ENCODE measurements at regions not wholly inside any gene's neighbourhood (a gene's known extent, or its start where the extent isn't known, plus 50 kb on each side); places are given as distances from the start of the nearest gene placed in this dataset.
"Not testable (repeated sequence)": the region's sequence is repeated elsewhere in the genome, so short reads cannot be mapped to it uniquely, and the experiment has no call there.

DNA sequence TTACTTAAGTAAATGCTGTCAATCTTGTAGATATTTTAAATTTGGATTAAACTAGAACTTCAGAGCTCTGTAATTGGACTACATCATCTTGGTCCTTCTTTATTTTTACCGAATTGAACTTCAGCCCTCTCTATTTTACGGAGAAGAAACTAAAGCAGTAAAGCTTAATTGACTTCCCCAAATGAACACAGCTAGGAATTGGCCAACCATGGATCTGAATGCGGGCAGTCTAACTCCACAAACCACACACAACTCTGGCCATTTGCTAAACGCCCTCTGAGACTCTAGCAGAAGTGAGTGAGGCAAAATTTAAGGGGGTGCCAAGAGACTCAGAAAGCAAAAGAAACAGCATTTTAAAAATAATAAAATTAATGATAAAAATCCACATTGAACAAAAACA, 86.3 kb upstream of the KCTD1 start:
- no peaks in the 10 kb centered on the region for H3K4me1 ChIP-seq (ENCODE audit: control insufficient read depth, insufficient read depth, low read length)
- H3K4me3 ChIP-seq (ENCODE audit: low read length in 2 of 2): no peak overlapping the region
- H3K9ac ChIP-seq (ENCODE audit: low read length in 2 of 2): no peak overlapping the region
- no peaks in the 10 kb centered on the region for H3K27me3 ChIP-seq (ENCODE audit: control insufficient read depth in 1 of 2, insufficient read depth in 2 of 2, low read length in 2 of 2)
- no peaks in the 10 kb centered on the region for H3K9me3 ChIP-seq (ENCODE audit: control insufficient read depth in 2 of 2, low read length in 2 of 2)
- H3K27ac ChIP-seq (ENCODE audit: low read length): no peak overlapping the region
- no peaks in the 10 kb centered on the region for H3K36me3 ChIP-seq (ENCODE audit: control insufficient read depth in 2 of 2, insufficient read depth in 2 of 2, low read length in 2 of 2)

DNA sequence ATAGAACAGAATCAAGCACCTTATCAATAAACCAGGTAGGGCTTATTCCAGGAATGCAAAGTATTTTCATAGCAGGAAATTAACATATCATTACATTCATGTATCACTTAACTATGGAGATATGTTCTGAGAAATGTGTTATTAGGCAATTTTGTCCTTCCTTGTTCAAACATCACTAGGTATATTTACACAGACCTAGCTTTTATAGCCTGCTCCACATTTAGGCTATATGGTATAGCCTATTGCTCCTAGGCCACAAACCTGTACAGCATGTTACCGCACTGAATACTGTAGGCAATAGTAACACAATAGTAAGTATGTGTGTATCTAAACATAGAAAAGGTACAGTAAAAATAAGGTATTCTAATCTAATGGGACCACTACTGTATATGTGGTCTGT, 82.8 kb upstream of the KCTD1 start:
- no peak overlapping the region for H3K4me3 ChIP-seq (ENCODE audit: low read length in 2 of 2)
- no peaks in the 10 kb centered on the region for H3K36me3 ChIP-seq (ENCODE audit: control insufficient read depth in 2 of 2, insufficient read depth in 2 of 2, low read length in 2 of 2)
- no peak overlapping the region for H3K27ac ChIP-seq (ENCODE audit: low read length)
- H3K9ac ChIP-seq (ENCODE audit: low read length in 2 of 2): no peak overlapping the region
- H3K4me1 ChIP-seq (ENCODE audit: control insufficient read depth, insufficient read depth, low read length): peaks cover 2% of the 10 kb centered on the region
- H3K9me3 ChIP-seq (ENCODE audit: control insufficient read depth in 2 of 2, low read length in 2 of 2): no peaks in the 10 kb centered on the region
- H3K27me3 ChIP-seq (ENCODE audit: control insufficient read depth in 1 of 2, insufficient read depth in 2 of 2, low read length in 2 of 2): no peaks in the 10 kb centered on the region

DNA sequence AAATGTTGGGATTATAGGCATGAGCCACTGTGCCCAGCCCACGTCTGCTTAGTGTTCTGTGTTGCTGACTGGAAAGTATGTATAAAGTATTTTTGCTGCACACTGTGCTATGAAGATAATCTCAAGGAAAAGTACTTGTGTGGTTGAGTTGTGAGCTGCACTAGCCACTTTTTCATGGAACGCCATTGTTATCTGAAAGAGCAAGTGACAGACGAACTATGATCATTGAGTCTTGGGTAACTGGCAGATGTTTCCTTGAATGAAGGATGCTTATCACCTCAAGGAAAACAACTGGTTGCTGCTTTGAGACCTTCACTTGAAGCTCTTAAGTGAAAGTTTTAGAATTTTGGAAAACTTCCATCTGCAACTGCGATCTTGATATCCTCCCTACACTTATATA, 82.2 kb upstream of the KCTD1 start:
- Histone ChIP-seq H3K36me3 (ENCODE audit: control insufficient read depth in 2 of 2, insufficient read depth in 2 of 2, low read length in 2 of 2) (no peaks in the 10 kb centered on the region), H3K9ac (ENCODE audit: low read length in 2 of 2) (no peak overlapping the region), H3K27me3 (ENCODE audit: control insufficient read depth in 1 of 2, insufficient read depth in 2 of 2, low read length in 2 of 2) (no peaks in the 10 kb centered on the region), H3K4me1 (ENCODE audit: control insufficient read depth, insufficient read depth, low read length) (peaks cover 2% of the 10 kb centered on the region), H3K4me3 (ENCODE audit: low read length in 2 of 2) (no peak overlapping the region), H3K27ac (ENCODE audit: low read length) (no peak overlapping the region), H3K9me3 (ENCODE audit: control insufficient read depth in 2 of 2, low read length in 2 of 2) (no peaks in the 10 kb centered on the region)

DNA sequence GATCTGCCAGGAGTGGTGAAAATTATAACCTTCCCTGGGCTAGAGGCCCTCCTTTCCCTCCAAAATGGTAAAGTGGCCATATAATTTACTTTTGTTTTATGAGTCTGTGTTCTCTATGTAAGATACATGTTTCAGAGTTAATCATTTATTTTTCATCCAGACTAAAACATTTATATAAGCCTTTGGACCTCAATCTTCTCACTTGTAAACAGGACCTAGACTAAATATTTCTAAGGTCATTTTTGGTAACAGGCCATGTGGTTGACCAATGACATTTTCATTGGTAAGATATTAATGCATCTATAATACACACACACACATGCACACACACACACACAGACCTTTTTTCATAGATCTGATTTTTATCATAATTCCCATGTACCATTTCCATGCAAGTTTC, 79.7 kb upstream of the KCTD1 start:
- no peaks in the 10 kb centered on the region for H3K9me3 ChIP-seq (ENCODE audit: control insufficient read depth in 2 of 2, low read length in 2 of 2)

DNA sequence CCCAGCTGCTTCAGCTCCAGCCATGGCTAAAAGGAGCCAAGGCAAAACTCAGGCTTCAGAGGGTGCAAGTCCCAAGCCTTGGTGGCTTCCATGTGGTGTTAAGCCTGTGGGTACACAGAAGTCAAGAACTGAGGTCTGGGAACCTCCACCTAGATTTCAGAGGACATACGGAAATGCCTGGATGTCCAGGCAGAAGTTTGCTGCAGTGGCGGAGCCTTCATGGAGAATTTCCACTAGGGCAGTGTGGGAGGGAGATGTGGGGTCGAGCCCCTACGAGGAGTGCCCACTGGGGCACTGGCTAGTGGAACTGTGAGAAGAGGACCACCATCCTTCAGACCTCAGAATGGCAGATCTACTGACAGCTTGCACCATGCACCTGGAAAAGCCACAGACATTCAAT, 76.1 kb upstream of the KCTD1 start:
- Histone ChIP-seq H3K4me1 (ENCODE audit: control insufficient read depth, insufficient read depth, low read length) (peaks cover 2% of the 10 kb centered on the region), H3K4me3 (ENCODE audit: low read length in 2 of 2) (no peak overlapping the region), H3K27me3 (ENCODE audit: control insufficient read depth in 1 of 2, insufficient read depth in 2 of 2, low read length in 2 of 2) (no peaks in the 10 kb centered on the region), H3K27ac (ENCODE audit: low read length) (no peak overlapping the region), H3K36me3 (ENCODE audit: control insufficient read depth in 2 of 2, insufficient read depth in 2 of 2, low read length in 2 of 2) (no peaks in the 10 kb centered on the region), H3K9me3 (ENCODE audit: control insufficient read depth in 2 of 2, low read length in 2 of 2) (no peaks in the 10 kb centered on the region), H3K9ac (ENCODE audit: low read length in 2 of 2) (no peak overlapping the region)

More for the DNA sequence above, 79.7 kb upstream of the KCTD1 start:
- Histone ChIP-seq H3K27ac (ENCODE audit: low read length) (no peak overlapping the region), H3K27me3 (ENCODE audit: control insufficient read depth in 1 of 2, insufficient read depth in 2 of 2, low read length in 2 of 2) (no peaks in the 10 kb centered on the region), H3K4me1 (ENCODE audit: control insufficient read depth, insufficient read depth, low read length) (peaks cover 2% of the 10 kb centered on the region), H3K36me3 (ENCODE audit: control insufficient read depth in 2 of 2, insufficient read depth in 2 of 2, low read length in 2 of 2) (no peaks in the 10 kb centered on the region), H3K4me3 (ENCODE audit: low read length in 2 of 2) (no peak overlapping the region), H3K9ac (ENCODE audit: low read length in 2 of 2) (no peak overlapping the region)

DNA sequence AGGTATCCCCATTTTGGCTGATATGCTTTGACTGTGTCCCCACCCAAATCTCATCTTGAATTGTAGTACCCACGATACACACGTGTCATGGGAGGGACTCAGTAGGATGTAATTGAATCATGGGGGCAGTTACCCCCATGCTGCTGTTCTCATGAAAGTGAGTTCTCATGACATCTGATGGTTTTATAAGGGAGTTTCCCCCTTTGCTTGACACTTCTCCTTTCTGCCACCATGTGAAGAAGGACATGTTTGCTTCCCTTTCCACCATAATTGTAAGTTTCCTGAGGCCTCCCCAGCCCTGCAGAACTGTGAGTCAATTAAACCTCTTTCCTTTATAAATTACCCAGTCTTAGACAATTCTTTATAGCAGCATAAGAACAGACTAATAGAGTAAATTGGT, 75.0 kb upstream of the KCTD1 start:
- H3K9me3 ChIP-seq (ENCODE audit: control insufficient read depth in 2 of 2, low read length in 2 of 2); H3K27ac ChIP-seq (ENCODE audit: low read length); H3K9ac ChIP-seq (ENCODE audit: low read length in 2 of 2); H3K4me1 ChIP-seq (ENCODE audit: control insufficient read depth, insufficient read depth, low read length); H3K27me3 ChIP-seq (ENCODE audit: control insufficient read depth in 1 of 2, insufficient read depth in 2 of 2, low read length in 2 of 2); H3K4me3 ChIP-seq (ENCODE audit: low read length in 2 of 2); H3K36me3 ChIP-seq (ENCODE audit: control insufficient read depth in 2 of 2, insufficient read depth in 2 of 2, low read length in 2 of 2): not testable (repeated sequence)

DNA sequence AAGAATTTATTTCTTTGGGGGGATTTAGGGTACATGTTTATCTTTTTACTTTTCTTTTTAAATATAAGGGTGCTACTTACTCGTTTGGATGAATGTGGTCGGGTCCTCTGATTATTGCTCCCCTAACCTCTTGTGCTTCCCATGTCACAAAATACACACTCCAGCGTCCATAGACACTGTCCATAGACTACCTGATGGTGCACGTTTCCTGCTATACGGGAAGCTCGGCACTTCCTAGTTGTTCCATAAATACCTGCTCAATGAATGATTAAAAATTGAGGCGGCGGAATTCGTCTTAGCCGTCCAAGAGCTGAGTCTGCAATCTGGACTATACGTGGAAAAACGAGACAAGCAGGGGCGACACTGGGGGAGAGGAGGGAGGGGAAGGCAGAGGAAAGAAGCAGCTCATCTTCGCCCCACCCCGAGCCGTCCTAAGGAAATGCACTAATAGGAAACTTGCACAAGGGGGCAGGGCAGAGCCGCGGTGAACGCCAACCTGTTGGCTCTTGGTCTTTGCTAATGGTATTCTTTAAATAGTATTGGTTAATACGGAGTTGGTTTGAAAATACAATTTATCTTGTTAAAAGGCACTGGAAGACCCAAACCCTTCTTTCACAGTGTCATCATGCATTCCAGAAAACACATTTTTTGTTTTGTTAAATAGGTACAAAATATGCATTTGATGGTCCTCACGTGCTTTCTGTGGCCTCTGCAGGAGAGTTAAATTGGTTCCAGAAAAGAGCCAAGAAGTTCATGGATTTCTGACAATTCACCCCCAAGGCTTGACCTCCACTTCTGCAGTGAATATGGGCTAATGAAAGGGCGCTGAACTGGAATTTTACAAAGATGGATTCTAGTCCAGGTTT, 73.0 kb upstream of the KCTD1 start:
- no peaks in the 10 kb centered on the region for H3K27me3 ChIP-seq (ENCODE audit: control insufficient read depth in 1 of 2, insufficient read depth in 2 of 2, low read length in 2 of 2)
- H3K4me1 ChIP-seq (ENCODE audit: control insufficient read depth, insufficient read depth, low read length): no peaks in the 10 kb centered on the region
- H3K4me3 ChIP-seq (ENCODE audit: low read length in 2 of 2): no peak overlapping the region
- H3K9ac ChIP-seq (ENCODE audit: low read length in 2 of 2): no peak overlapping the region
- H3K36me3 ChIP-seq (ENCODE audit: control insufficient read depth in 2 of 2, insufficient read depth in 2 of 2, low read length in 2 of 2): no peaks in the 10 kb centered on the region
- H3K27ac ChIP-seq (ENCODE audit: low read length): no peak overlapping the region
- H3K9me3 ChIP-seq (ENCODE audit: control insufficient read depth in 2 of 2, low read length in 2 of 2): no peaks in the 10 kb centered on the region

DNA sequence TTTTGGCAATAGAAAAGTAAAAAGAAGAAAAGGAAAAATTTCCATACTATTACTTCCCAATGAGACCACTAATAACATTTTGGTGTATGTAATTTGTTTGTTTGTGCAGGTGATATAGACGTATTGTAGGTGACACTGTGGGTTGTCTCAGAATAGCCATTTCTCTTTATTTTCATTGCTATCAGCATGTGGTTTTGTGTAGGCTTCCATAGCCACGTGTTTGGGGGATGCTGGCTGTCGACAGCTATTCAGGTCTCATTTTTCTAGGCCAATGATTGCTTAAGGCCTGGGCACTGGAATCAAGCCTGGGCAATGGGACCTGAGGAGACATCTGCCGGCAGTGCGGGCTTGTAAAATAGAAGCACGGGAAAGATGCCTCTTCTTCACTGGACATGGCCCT, 71.0 kb upstream of the KCTD1 start:
- H3K27me3 ChIP-seq (ENCODE audit: control insufficient read depth in 1 of 2, insufficient read depth in 2 of 2, low read length in 2 of 2): no peaks in the 10 kb centered on the region
- no peak overlapping the region for H3K27ac ChIP-seq (ENCODE audit: low read length)
- H3K4me3 ChIP-seq (ENCODE audit: low read length in 2 of 2): no peak overlapping the region
- no peaks in the 10 kb centered on the region for H3K36me3 ChIP-seq (ENCODE audit: control insufficient read depth in 2 of 2, insufficient read depth in 2 of 2, low read length in 2 of 2)
- H3K9me3 ChIP-seq (ENCODE audit: control insufficient read depth in 2 of 2, low read length in 2 of 2): no peaks in the 10 kb centered on the region
- no peaks in the 10 kb centered on the region for H3K4me1 ChIP-seq (ENCODE audit: control insufficient read depth, insufficient read depth, low read length)
- H3K9ac ChIP-seq (ENCODE audit: low read length in 2 of 2): no peak overlapping the region

DNA sequence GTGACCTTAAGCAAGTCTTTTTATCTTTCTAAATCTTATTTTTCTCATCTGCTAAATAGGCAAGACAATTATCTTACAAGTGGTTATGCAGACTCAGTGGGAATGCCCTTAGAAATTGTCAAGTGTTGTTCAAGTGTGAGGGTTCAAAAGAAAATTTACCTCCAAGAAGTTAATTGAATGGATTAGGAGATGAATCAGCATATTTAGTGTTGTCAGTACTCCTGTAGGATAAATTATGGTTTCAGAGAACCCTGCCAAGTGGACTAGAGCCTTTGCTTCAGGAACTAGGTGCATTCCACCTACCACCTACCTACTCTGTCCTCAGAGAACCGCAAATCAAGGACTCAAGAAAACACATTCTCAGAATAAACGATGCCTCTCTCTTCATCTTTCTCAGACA, 69.8 kb upstream of the KCTD1 start:
- Histone ChIP-seq H3K36me3 (ENCODE audit: control insufficient read depth in 2 of 2, insufficient read depth in 2 of 2, low read length in 2 of 2) (no peaks in the 10 kb centered on the region), H3K4me3 (ENCODE audit: low read length in 2 of 2) (no peak overlapping the region), H3K9me3 (ENCODE audit: control insufficient read depth in 2 of 2, low read length in 2 of 2) (no peaks in the 10 kb centered on the region), H3K9ac (ENCODE audit: low read length in 2 of 2) (no peak overlapping the region), H3K27me3 (ENCODE audit: control insufficient read depth in 1 of 2, insufficient read depth in 2 of 2, low read length in 2 of 2) (no peaks in the 10 kb centered on the region), H3K27ac (ENCODE audit: low read length) (no peak overlapping the region), H3K4me1 (ENCODE audit: control insufficient read depth, insufficient read depth, low read length) (no peaks in the 10 kb centered on the region)

DNA sequence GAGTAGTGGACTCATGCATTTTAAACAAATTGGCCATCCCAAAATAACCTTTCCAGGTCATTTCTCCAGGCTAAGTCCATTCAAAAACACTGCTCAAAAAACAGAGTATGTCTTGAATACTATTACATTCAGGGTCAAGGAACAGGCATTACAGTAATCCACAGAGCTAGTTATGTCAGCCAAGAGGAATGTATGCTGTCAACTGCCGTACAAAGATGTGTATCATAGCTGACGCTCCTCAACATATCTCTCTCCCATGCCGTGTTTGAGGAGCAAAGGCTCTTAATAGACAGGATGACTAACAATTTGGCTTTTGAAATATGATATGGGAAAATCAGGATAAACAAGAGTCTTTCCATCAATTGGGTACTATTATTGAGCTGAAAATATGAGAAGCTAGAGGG, 68.8 kb upstream of the KCTD1 start:
- Histone ChIP-seq H3K4me1 (ENCODE audit: control insufficient read depth, insufficient read depth, low read length) (no peaks in the 10 kb centered on the region), H3K27ac (ENCODE audit: low read length) (no peak overlapping the region), H3K36me3 (ENCODE audit: control insufficient read depth in 2 of 2, insufficient read depth in 2 of 2, low read length in 2 of 2) (no peaks in the 10 kb centered on the region), H3K4me3 (ENCODE audit: low read length in 2 of 2) (no peak overlapping the region), H3K27me3 (ENCODE audit: control insufficient read depth in 1 of 2, insufficient read depth in 2 of 2, low read length in 2 of 2) (no peaks in the 10 kb centered on the region), H3K9me3 (ENCODE audit: control insufficient read depth in 2 of 2, low read length in 2 of 2) (no peaks in the 10 kb centered on the region), H3K9ac (ENCODE audit: low read length in 2 of 2) (no peak overlapping the region)

DNA sequence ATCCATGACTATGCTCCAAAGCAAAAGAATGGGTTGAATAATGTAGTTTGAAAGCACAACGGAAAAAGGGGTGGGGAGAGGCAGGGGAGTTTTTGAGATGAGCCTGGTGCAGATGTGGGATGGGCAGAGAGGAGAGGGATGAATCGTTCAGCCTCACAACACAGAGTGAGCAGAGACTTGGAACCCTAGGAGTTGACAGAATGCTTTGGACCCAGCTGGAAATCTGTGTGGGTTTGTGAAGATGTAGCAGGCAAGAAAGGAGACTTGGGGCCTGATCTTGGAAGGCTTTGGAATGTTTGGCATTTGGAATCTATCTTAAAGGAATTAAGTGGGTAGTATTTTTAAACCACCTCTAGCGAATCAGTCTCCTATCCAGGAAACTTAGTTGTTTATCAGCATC, 66.0 kb upstream of the KCTD1 start:
- H3K9me3 ChIP-seq (ENCODE audit: control insufficient read depth in 2 of 2, low read length in 2 of 2): no peaks in the 10 kb centered on the region
- no peaks in the 10 kb centered on the region for H3K27me3 ChIP-seq (ENCODE audit: control insufficient read depth in 1 of 2, insufficient read depth in 2 of 2, low read length in 2 of 2)
- H3K4me3 ChIP-seq (ENCODE audit: low read length in 2 of 2): no peak overlapping the region
- H3K27ac ChIP-seq (ENCODE audit: low read length): no peak overlapping the region
- no peaks in the 10 kb centered on the region for H3K36me3 ChIP-seq (ENCODE audit: control insufficient read depth in 2 of 2, insufficient read depth in 2 of 2, low read length in 2 of 2)
- H3K4me1 ChIP-seq (ENCODE audit: control insufficient read depth, insufficient read depth, low read length): no peaks in the 10 kb centered on the region
- no peak overlapping the region for H3K9ac ChIP-seq (ENCODE audit: low read length in 2 of 2)

Data from stomach smooth muscle (tissue), 2 donors.